ENCODE measurements at regions not wholly inside any gene's neighbourhood (a gene's known extent, or its start where the extent isn't known, plus 50 kb on each side); places are given as distances from the start of the nearest gene placed in this dataset.
"Not testable (repeated sequence)": the region's sequence is repeated elsewhere in the genome, so short reads cannot be mapped to it uniquely, and the experiment has no call there.

DNA sequence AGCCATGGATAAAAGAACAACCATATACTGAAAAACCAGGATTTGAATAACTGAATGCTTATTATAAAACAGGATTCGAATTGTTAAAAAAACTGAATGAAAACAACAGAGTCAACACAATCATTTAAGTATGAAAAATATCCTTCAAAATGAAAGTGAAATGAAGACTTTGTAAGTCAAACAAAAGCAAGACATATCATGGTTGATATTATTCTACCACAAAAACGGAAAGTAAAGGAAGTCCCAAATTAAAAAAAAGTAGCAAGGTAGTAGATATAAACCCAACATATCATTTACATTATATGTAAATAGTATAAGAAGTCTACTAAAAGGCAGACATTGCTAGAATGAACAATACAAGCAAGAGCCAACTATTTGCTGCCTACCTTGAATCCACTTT is 63.1 kb upstream of the POTEC start:
- H3K27ac Mint-ChIP-seq: peak overlapping the region; percentile 18

DNA sequence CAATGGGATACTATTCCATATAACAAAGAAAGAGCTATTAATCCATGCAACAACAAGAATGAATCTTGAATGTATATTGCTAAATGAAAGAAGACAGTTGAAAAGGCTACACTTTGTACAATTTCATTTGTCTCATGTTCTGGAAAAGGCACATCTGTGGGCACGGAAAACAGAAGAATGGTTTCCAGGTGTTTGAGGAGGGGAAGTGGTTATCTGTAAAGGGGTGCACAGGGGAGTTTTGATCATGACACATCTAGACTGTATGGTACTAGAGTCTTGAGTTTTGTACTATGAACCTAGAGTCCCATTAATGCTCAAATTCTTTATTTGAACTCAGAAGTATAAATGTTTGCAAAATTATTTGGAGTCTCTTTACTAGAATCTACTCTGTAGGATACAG is 64.0 kb upstream of the POTEC start:
- H3K36me3 Mint-ChIP-seq, H3K27me3 Mint-ChIP-seq, H3K9me3 Mint-ChIP-seq: not testable (repeated sequence)
- peaks cover 46% of the 10 kb centered on the region for H3K4me1 Mint-ChIP-seq
- H3K27ac Mint-ChIP-seq: peak overlapping the region; percentile 43
- H3K4me3 Mint-ChIP-seq: peak overlapping the region; percentile 47

More for the DNA sequence above, 63.1 kb upstream of the POTEC start:
- peaks cover 42% of the 10 kb centered on the region for H3K4me1 Mint-ChIP-seq
- not testable (repeated sequence) for H3K27me3 Mint-ChIP-seq, H3K9me3 Mint-ChIP-seq, H3K36me3 Mint-ChIP-seq
- peak overlapping the region; percentile 36 for H3K4me3 Mint-ChIP-seq

DNA sequence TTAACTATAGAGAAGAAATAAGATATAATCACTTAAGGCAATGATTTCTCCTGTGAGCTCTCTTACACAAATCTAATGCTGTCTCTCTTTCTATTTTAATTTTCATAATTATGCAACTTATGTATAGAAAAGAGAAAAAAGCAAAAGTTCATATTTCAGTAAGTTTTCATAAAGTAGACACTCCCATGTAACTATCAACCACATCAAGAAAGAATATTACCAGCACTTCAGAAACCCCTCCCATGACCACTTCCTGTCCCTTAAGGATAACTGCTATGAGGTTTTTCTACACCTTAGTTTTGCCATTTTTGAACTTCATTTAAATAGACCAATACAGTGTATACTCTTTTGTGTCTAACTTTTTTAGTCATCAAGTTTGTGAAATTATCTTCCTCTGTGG is 69.0 kb upstream of the POTEC start:
- Mint-ChIP-seq H3K4me3 (peak overlapping the region; percentile 19), H3K27ac (peak overlapping the region; percentile 76)
- H3K27me3 Mint-ChIP-seq: not testable (repeated sequence)

DNA sequence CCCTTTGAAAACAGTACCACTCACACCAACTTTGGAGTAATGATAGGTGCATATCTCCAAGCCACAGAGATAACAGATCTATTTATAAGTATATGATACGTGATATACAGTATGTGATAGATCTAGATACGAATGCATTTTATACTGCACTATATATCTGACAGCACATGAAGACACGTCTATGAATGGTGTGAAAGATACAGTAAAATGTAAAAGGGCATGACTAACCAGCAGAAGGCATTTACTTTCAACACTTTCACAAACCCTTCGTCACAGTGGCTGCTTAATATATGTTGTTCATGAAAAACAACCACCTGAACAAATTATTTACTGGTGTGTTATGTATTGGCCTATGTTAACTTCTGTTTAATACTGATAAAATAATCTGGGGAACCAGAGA is 71.1 kb upstream of the POTEC start:
- not testable (repeated sequence) for H3K27ac Mint-ChIP-seq, H3K9me3 Mint-ChIP-seq, H3K4me3 Mint-ChIP-seq, H3K27me3 Mint-ChIP-seq, H3K36me3 Mint-ChIP-seq
- peaks cover 36% of the 10 kb centered on the region for H3K4me1 Mint-ChIP-seq

More for the DNA sequence above, 69.0 kb upstream of the POTEC start:
- H3K9me3 Mint-ChIP-seq, H3K36me3 Mint-ChIP-seq: not testable (repeated sequence)
- H3K4me1 Mint-ChIP-seq: peaks cover 42% of the 10 kb centered on the region

DNA sequence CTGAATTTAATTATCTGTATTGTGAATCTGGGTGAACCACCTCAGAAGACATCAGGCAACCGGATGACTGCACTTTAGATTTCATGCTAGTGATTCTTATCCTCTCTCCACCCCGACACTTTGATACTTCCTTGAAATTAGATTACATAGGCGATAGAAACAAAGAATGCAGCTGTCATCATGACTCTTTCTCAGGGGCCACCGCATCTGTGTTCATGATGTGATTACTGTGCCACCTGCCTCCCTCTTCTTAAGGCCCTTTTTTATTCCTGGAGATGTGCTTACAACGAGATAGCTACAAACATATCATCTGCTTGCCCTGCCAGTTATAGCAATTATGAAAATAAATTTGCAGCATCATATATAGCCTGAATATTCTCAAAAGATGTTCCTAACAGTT is 83.9 kb upstream of the POTEC start:
- H3K27ac Mint-ChIP-seq: peak overlapping the region; percentile 77
- not testable (repeated sequence) for H3K36me3 Mint-ChIP-seq, H3K27me3 Mint-ChIP-seq, H3K9me3 Mint-ChIP-seq, H3K4me1 Mint-ChIP-seq, H3K4me3 Mint-ChIP-seq

DNA sequence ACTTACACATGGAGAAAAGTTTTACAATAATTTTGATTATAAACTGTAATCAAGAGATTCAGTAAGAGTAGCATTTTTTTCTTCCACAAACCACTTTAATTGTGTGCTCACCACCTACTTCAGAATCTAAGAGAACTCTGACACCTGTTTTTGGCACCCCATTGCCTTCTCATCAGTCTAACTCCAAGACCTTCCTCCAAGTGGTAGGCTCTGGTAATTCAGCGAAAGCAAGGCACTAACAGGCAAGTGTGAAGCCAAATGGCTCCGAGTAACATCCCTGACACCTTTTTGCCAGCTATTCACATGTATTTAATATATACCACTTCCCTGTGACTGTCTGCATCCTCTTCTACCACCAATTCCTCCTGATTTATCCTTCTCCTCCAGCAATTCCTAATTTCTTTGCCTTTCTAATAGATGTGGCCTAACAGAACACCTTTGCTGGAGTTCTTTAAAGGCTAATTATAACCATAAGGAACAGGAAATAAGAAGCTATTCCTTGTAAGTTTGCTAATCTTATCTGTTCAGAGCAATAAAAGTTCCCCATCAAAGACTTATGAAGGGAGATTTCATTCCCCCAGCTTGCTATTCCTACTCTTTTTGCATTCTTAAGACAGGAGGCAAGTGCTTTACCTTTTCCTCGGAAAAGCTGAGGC is 85.1 kb upstream of the POTEC start:
- H3K4me3 Mint-ChIP-seq, H3K36me3 Mint-ChIP-seq: not testable (repeated sequence)

DNA sequence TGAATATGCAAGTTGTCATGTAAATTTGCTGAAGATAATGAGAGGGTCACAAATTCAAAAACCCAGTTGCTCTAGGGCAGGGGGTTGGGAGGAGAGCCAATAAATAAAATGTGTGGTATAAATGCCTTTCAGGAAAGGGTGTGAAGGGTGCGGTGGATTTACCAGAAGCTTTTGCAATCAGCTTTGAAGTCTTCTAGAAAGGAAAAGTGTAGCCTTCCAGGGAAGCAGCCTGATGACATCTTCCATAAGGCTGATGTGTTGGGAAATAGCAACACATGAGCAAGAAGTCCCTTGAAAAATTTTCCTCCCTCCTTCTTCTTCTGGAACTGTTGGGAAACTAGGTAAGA is 85.6 kb upstream of the POTEC start:
- H3K4me3 Mint-ChIP-seq, H3K9me3 Mint-ChIP-seq, H3K4me1 Mint-ChIP-seq, H3K36me3 Mint-ChIP-seq, H3K27ac Mint-ChIP-seq, H3K27me3 Mint-ChIP-seq: not testable (repeated sequence)

More for the DNA sequence above, 85.1 kb upstream of the POTEC start:
- not testable (repeated sequence) for H3K27ac Mint-ChIP-seq, H3K4me1 Mint-ChIP-seq, H3K27me3 Mint-ChIP-seq, H3K9me3 Mint-ChIP-seq

DNA sequence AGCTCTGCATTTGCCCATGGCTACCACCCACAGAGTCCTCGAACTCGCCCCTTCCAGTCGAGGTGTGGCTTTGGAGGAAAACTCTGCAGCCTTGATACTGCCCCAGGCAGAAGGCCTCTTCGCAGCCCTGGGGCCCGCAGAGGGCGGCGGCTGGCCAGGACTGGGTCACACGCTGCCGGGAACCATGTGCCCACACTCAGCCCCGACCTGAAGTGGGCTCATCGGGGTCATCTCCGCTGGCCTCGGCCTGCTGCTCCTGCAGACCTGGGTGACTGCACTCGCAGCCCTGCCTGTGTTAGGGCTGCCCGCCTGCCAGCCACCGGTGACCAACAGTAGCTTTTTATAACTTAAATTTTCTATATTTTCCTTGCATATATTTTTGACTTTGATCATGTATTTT is 89.6 kb upstream of the POTEC start:
- H3K27ac Mint-ChIP-seq, H3K4me1 Mint-ChIP-seq, H3K4me3 Mint-ChIP-seq, H3K27me3 Mint-ChIP-seq, H3K36me3 Mint-ChIP-seq, H3K9me3 Mint-ChIP-seq: not testable (repeated sequence)

DNA sequence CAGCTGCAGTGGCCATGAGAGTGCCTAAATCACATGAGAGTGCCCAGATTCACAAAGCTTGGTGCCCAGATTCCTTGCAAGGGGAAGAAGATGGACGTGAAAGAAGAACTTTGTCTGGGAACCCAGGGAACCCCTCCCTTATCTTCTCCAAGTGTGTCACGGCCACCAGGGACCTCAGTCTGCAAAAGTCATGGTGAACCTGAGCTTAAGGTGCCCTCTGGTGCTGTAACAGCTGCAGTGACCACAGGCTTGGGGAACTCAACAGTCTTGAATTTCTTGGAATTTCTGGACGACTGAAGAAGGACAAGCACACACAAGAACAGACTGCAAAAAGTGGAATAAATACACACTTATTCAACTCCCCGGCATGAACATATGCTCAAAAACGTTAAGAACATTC is 94.6 kb upstream of the POTEC start:
- H3K27ac Mint-ChIP-seq, H3K36me3 Mint-ChIP-seq, H3K4me3 Mint-ChIP-seq, H3K27me3 Mint-ChIP-seq, H3K4me1 Mint-ChIP-seq, H3K9me3 Mint-ChIP-seq: not testable (repeated sequence)

DNA sequence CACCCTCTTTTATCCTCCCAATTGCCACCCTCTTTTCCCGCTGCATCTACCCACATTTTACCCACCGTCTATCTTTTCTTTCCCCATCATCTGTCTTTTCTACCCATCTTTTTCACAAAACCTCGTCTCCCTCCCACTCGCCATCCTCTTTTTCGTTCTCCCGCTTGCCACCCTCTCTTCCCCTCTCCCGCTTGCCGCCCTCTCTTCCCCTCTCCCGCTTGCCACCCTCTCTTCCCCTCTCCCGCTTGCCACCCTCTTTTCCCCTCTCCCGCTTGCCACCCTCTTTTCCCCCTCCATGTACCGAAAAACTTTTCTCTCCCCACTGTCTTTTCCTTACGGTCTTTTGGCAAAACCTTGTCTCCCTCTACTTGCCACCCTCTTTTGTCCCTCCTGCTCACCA is 97.7 kb upstream of the POTEC start:
- peaks cover 14% of the 10 kb centered on the region for H3K4me1 Mint-ChIP-seq
- not testable (repeated sequence) for H3K9me3 Mint-ChIP-seq, H3K27ac Mint-ChIP-seq, H3K27me3 Mint-ChIP-seq, H3K4me3 Mint-ChIP-seq, H3K36me3 Mint-ChIP-seq

DNA sequence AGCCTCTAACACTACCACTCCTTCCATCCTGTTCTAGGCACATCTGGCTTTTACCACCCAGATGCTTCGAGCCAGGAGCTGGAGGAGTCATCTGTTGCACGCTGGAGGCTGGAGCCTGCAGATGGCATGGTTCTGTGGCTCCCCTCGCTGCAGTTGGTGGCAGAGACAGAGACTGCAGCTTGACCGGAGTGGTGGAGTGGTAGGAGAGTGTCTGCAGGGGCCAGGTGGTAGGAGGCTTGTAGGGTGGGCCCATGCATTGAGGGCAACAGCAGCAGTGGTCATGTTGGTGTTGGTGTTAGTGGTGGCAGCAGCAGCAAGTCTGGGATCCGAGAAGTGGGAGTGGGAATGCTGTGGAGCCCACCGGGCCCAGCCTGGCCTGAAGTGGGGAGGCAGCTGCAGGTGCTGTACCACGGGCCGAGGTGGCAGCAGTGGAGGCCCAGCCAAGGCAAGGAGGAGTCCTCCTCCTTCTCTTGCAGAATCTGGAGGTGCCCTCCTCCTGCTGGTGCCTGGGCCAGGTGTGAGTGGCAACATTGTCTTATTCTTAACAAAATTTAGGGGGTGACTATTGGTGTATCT is 100.4 kb upstream of the POTEC start:
- H3K27me3 Mint-ChIP-seq, H3K4me1 Mint-ChIP-seq, H3K36me3 Mint-ChIP-seq, H3K27ac Mint-ChIP-seq, H3K4me3 Mint-ChIP-seq, H3K9me3 Mint-ChIP-seq: not testable (repeated sequence)

DNA sequence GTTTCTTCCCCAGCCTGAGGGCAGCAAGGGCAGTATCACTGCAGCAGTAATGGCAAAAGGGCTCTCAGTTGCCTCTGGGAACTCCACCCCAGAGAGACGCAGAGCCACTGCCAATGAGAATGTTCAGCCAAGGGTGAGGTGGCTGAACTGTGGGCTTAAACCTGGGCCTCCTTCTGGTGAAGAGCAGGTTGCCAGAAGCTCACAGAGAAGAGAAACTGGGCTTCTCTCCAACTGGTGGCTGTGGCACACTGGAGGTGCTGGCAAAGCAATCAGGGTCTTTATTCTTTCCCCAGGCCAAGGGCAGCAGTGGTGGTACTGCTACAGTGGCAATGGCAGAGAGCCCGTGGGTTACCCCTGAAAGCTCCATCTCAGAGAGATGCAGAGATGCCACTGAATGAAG is 54.9 kb upstream of the ANKRD30B start:
- H3K4me3 Mint-ChIP-seq, H3K27me3 Mint-ChIP-seq, H3K9me3 Mint-ChIP-seq: not testable (repeated sequence)

DNA sequence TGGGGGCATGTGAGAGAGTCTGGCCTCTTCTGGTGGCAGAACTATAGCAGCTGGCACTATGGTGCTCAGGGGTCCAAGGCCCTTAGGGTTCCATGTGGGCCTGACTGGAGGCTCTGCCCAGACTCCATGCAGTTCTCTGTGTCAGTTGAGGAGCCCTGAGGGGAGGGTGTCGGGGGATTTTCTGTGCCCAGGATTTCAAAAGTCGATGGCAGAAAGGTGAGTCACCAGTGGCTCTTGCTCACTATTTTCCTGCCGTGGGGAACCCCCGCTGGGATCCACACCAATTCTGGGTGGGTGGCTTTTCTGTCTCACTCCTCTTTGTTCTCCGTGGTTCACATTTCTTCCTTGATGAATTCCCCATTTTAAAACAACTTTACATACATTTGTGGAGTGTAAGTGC is 54.1 kb upstream of the ANKRD30B start:
- H3K27me3 Mint-ChIP-seq, H3K4me3 Mint-ChIP-seq, H3K9me3 Mint-ChIP-seq, H3K4me1 Mint-ChIP-seq, H3K36me3 Mint-ChIP-seq, H3K27ac Mint-ChIP-seq: not testable (repeated sequence)

More for the DNA sequence above, 54.9 kb upstream of the ANKRD30B start:
- H3K36me3 Mint-ChIP-seq, H3K4me1 Mint-ChIP-seq, H3K27ac Mint-ChIP-seq: not testable (repeated sequence)

DNA sequence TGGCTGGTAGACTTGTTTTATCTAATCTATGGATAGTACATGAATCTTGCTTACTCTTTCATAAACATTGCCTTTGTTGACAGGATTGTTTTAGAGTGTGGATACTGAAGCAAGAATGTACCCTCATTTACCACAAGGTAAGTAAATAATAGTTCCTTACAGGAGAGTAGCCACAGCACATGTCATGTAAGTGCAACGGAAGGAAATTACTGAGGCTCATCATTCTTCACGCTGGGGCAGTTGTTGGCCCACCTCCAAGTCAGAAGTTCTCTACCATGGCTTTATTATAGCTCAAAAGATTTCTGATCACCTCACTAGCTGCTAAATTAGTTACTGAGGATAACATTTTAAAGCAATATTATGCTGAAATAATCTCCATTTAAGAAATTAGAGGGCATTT is 50.0 kb upstream of the ANKRD30B start:
- not testable (repeated sequence) for H3K9me3 Mint-ChIP-seq, H3K27ac Mint-ChIP-seq, H3K4me3 Mint-ChIP-seq, H3K36me3 Mint-ChIP-seq, H3K4me1 Mint-ChIP-seq, H3K27me3 Mint-ChIP-seq
